ENCODE measurements at regions not wholly inside any gene's neighbourhood (a gene's known extent, or its start where the extent isn't known, plus 50 kb on each side); places are given as distances from the start of the nearest gene placed in this dataset.

DNA sequence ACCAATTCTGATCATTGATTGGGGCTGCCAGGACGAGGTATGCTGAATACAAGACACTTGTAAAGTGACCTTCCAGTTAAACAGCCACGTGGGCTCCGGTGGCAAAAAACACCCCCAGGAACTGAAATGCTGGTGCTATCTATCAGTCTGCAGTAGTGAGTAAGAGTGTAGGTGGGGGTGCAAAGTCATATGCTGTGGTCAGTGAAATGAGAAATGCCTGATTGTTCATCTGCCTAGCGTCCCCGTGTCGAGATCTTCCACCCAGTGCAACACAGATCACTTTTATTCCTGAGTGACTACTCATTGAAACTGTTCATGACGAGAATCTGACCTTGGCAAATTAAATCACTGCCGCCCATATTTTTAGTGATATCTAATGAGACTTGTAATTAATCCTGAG is 806.5 kb upstream of the GOT2 start:
- no peak for DNase-seq
- H3K36me3 ChIP-seq, result no peaks in the 10 kb centered on the region
- intact Hi-C loops (cut with DNase I; ENCODE audit: low total_unique reads), result no loop called here
- H3K9me3 ChIP-seq, result no peaks in the 10 kb centered on the region
- H3K4me1 ChIP-seq, result no peaks in the 10 kb centered on the region
- no peak overlapping the region for H3K4me3 ChIP-seq
- WGBS, 5 donors, result 69 to 78% (median 73%) methylated on average over 8 of the region's 8 CpGs
- H3K27me3 ChIP-seq, result no peaks in the 10 kb centered on the region
- no peak overlapping the region for H3K27ac ChIP-seq
- TF ChIP-seq EP300 (IDR thresholded peaks at IDR 0.05) (no peak), CTCF (IDR thresholded peaks at IDR 0.05) (no peak), POLR2A (IDR thresholded peaks at IDR 0.05) (no peak), POLR2AphosphoS5 (IDR thresholded peaks at IDR 0.05) (no peak)

GRCh38 chr16:59535298-59535697 is 801.2 kb upstream of the GOT2 start:
- no peaks in the 10 kb centered on the region for H3K27me3 ChIP-seq
- H3K36me3 ChIP-seq, result no peaks in the 10 kb centered on the region
- DNase-seq, result no peak
- intact Hi-C loops (cut with DNase I; ENCODE audit: low total_unique reads), result no loop called here
- 63 to 84% (median 76%) methylated on average over 4 of the region's 4 CpGs for WGBS, 5 donors
- H3K9me3 ChIP-seq, result no peaks in the 10 kb centered on the region
- no peak overlapping the region for H3K27ac ChIP-seq
- H3K4me3 ChIP-seq, result no peak overlapping the region
- H3K4me1 ChIP-seq, result no peaks in the 10 kb centered on the region
- TF ChIP-seq POLR2AphosphoS5 (IDR thresholded peaks at IDR 0.05) (no peak), POLR2A (IDR thresholded peaks at IDR 0.05) (no peak), EP300 (IDR thresholded peaks at IDR 0.05) (no peak), CTCF (IDR thresholded peaks at IDR 0.05) (no peak)

- intact Hi-C loops (cut with DNase I; ENCODE audit: low total_unique reads), result no loop called here
- H3K27ac ChIP-seq, result no peak overlapping the region
- no peak for DNase-seq
Observed at GRCh38 chr16:59527206-59527997, 793.3 kb upstream of the GOT2 start.

GRCh38 chr16:59522826-59523225 is 788.7 kb upstream of the GOT2 start:
- Histone ChIP-seq H3K27me3 (peaks cover 0 to 3% (median 0%) of the 10 kb centered on the region in 3 donors), H3K27ac (no peak overlapping the region), H3K4me1 (no peaks in the 10 kb centered on the region), H3K9me3 (no peaks in the 10 kb centered on the region), H3K36me3 (no peaks in the 10 kb centered on the region), H3K4me3 (no peak overlapping the region)
- TF ChIP-seq EP300 (IDR thresholded peaks at IDR 0.05) (no peak), POLR2A (IDR thresholded peaks at IDR 0.05) (no peak), POLR2AphosphoS5 (IDR thresholded peaks at IDR 0.05) (no peak), CTCF (IDR thresholded peaks at IDR 0.05) (no peak)
- 77 to 89% (median 82%) methylated on average over 3 of the region's 3 CpGs for WGBS, 5 donors
- DNase-seq, result no peak
- intact Hi-C loops (cut with DNase I; ENCODE audit: low total_unique reads), result no loop called here

More at GRCh38 chr16:59527206-59527997, 793.3 kb upstream of the GOT2 start:
- no peak overlapping the region for H3K4me3 ChIP-seq
- WGBS, 5 donors, result 27 to 55% (median 35%) methylated on average over 14 of the region's 14 CpGs
- TF ChIP-seq POLR2A (IDR thresholded peaks at IDR 0.05) (no peak), EP300 (IDR thresholded peaks at IDR 0.05) (no peak), POLR2AphosphoS5 (IDR thresholded peaks at IDR 0.05) (no peak), CTCF (IDR thresholded peaks at IDR 0.05) (no peak)
- H3K27me3 ChIP-seq, result no peaks in the 10 kb centered on the region
- H3K9me3 ChIP-seq, result no peaks in the 10 kb centered on the region
- no peaks in the 10 kb centered on the region for H3K4me1 ChIP-seq
- H3K36me3 ChIP-seq, result no peaks in the 10 kb centered on the region

All from stomach (tissue), 8 donors.